HG03159 (cell line): ENCODE measurements at regions not wholly inside any gene's neighbourhood (a gene's known extent, or its start where the extent isn't known, plus 50 kb on each side); places are given as distances from the start of the nearest gene placed in this dataset.

Experiments used
- ATAC-seq: cut with Tn5 transposase; IDR thresholded peaks from one replicate; pipeline ENCODE4 v1.9.1; 2021; ENCODE audit warnings: mild to moderate bottlenecking, moderate library complexity; ENCODE audit not compliant: unreplicated experiment

DNA sequence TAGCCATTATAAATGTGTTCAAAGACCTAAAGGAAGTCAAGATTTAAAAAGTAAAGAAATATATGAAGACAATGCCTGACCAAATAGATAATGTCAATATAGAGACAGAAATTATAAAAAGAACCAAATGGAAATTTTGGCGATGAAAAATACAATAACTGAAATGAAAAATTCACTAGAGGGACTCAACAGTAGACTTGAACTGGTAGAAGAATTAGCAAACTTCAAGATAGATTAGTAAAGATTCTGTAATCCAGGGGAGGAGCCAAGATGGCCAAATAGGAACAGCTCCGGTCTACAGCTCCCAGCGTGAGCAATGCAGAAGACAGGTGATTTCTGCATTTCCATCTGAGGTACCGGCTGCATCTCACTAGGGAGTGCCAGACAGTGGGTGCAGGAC lies 433.2 kb downstream of the HINT1 start:
- no peak for ATAC-seq

DNA sequence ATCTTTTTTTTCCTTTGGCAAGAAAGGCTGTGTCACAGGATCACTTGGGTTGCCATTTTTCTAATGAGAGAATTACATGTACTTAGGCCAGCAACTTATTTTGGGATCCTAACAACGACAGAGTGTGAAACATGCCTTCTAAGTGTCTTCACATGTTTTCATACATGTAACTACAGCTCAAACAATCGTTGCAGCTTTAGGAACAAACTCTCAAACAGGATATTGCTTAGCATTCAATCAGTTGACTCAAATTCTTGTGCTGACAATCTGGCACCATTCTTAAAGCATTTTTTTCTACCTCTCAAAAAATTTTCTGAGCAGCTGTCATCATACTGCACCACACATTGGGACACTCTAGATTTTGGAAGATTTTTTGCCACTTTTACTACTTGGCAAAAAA lies 435.5 kb downstream of the HINT1 start:
- no peak for ATAC-seq

DNA sequence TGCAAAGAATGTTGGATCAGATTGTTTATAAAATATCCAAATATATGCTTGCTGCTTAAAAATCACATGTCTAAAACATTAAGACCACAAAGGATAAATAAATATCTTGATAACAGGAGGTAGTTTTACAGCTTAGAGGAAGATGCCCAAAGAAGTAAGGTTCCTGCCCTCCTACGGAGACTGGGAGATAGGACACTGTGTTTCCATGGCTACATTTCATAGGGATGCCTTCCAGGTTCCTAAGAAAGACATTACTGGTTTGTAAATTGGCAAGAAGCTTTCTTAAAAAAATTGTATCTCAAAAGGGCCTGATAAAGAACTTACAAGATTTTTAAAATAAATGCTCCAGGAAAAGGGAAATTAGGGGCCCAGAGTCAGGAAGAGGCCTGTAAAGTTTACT lies 437.2 kb downstream of the HINT1 start:
- no peak for ATAC-seq

DNA sequence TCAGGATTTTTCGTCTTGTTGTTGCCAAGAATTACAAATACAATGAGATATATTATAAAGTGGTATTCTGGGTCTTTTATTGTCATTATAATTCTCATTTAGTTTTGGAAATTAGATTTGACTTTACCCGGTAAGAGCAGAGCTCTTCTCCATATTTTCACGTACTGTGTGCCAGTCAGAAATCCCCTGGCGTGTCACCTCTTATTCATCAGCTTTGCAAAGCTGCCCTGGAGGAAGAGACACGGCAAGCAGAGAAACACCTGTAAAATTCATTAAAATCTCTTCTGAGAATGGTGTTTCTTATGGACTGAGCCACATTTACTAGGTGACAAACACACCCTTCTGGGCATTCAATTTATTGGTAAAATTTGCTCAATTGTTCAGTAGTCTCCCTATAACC lies 440.4 kb downstream of the HINT1 start:
- ATAC-seq = no peak

DNA sequence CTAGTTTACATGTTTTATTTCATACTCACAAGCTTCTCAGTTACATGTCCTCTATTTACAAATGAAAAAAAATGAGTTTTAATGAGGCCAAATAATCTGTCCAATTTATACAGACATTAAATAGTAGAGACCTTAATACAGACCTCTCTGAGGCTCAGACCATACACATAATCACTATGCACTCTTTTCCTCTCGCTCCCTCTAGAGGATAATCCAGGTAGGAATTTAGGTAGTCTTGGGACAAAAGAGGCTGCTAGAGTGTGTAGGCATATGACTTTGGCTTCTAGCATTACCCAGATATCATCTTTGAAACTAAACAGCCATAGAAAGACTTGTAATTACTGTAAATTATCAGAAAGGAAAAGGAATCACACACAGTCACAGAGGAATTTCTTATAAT lies 444.7 kb downstream of the HINT1 start:
- no peak for ATAC-seq

DNA sequence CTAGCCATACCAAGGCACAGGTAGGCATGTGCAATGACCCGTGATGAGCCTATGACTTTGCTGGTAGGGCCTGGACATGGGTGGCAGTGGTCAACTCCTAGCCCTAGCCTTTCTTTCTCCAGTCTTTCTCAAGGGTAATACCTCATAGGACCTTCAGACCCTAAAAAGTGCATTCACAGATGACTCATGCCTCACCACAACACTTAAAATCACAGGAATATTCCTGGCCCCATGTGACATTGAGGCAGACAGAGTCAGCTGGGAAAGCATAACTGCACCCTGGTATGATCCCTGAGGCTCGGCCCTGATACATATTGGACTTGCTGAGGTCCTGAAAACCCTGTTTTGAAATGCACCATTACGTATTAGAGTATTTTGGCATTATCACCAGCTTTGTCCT lies 449.5 kb downstream of the HINT1 start:
- ATAC-seq = no peak

DNA sequence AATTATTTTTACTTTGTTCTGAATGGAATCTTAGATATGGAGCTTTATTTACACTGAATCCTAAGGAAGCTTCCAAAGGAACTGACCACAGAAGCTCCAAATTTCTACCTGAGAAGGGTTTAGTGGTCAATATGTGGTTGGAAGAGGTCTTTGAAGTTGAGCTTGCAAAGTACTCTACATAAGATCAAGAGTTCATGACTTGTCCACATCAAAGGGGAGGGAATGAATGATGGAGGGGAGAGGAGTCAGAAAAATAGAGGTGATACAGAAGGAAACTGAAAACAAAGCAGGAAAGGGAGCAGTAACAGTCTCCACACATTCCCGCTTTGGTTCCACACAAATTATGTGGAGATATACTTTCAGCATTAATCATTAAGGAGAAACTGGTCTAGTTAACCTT lies 450.9 kb downstream of the HINT1 start:
- ATAC-seq = no peak

DNA sequence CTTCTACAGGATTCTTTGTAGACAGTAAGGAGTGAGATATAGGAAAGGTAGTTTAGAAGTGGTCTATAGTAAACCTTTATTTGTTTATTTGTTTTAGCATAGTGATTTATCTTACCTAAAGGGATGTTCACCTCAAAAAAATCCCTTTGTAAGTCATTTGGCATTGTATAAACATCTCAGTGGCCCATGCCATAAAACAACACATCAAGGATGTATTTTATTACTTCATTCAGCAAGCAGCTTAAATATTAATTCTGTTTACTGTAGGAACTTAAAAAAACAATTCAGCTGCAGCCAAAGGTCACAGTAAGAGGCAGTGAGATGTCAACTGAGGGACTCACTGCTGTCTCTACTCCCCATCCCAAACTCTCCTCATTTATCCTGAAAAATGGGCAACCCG lies 452.7 kb downstream of the HINT1 start:
- ATAC-seq = no peak

DNA sequence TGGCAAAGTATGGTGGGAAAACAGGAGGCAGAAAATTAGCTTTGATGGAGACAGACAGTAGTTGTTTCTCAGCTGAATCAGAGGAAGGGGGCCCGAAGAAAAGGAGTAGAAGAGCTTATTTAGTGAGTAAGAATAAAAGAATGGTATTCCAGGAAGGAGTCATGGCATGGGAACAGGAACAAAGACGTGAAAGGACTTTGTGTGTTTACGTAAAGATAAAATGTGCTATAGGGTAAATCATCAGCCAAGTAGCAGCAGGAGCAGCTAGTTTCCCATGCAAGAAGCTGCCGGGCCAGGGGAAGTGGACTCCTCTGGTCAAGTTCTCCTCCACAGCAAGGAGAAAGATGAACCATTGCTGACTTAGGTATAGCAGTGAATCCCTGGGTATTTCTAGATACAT lies 454.5 kb downstream of the HINT1 start:
- ATAC-seq = no peak

DNA sequence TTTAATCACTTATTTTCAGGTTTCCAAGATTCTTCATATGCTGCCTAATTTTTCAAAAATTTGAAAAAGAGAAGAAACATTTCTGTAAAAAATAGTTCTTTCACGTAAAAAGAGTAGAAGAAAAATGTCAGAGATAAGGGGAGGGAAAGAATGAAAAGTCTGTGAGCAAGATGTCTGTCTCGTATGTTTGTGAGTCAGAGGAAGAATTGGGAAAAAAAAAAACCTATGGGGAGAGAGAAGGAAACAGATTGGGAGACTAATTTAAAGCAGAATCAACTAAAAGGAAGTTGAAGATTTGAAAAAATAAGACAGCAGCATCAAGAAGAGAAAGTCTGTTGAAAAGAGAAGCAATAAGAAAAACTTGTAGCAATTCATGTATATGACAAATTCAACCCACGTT lies 456.3 kb downstream of the HINT1 start:
- no peak for ATAC-seq

DNA sequence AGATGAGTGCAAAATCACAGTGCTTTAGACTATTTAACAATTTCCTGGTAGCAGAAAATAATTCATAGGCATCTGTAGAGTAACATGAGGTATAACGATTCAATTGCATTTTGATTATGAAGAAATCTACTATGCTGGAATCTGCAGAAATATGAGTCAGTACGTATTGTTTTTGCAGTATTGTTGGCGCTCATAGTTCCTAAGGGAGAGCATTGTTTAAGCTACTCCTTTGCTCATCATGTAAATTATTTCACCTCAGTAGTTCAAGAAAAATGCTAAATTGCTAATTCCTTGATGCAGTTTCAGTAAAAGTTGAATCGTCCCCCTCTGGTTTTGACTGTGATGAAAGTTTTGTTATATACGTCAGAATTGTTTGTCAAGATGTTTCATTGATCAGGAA lies 458.4 kb downstream of the HINT1 start:
- no peak for ATAC-seq

DNA sequence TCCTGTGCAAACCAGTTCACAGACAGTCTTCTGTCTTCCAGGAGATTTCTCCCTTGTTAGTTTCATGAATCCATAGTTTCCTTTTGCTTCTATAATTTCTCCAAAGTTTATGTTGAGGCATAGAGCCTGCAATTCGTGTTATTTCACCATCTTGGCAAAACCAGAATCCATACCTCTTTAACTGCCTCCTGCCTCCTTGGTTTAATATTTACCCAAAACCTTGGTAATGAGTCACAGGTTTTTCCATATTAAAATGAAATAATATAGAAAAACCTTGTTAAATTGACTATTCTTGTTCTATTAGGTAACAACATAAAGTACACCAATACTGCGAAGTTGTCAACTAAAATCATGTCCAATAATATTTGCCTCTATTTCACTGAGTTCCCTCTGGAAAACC lies 459.7 kb downstream of the HINT1 start:
- ATAC-seq = no peak

DNA sequence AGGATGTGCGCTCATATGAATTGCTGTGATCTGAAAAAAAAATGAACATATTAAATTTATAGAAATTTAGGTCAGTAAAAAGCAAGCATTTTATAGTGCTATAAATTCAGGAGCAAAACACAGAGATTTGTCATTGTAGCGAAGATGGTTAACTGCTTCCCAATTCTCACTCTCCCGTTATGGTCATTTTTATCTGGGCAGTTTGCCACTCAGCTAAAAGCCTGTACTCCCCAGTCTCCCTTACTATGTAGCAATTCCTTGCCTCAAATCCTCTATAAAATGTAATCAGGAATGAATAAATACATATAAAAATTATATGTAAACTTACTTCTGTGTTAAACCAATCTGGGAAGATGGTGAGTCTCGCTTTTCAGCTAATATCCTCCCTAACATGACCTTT lies 471.5 kb downstream of the HINT1 start:
- ATAC-seq = no peak

DNA sequence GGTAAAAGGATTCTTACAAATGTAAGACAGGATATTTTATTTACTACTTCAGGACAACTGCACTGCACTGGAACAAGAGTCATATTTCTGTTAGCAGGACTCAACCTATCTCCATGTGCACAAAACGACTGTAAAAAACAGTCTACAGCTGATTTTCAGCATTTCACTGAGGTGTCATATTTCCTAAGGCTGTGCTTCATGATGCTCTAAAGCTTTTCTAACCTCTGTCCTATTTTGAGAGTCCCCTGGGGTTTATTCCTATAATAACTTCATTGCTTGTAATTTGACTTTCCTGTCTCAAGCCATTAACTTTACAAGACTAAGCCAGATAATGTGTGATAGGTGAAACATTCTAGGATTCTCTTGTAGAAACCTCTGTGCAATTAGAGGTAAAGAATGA lies 472.3 kb downstream of the HINT1 start:
- ATAC-seq = no peak

DNA sequence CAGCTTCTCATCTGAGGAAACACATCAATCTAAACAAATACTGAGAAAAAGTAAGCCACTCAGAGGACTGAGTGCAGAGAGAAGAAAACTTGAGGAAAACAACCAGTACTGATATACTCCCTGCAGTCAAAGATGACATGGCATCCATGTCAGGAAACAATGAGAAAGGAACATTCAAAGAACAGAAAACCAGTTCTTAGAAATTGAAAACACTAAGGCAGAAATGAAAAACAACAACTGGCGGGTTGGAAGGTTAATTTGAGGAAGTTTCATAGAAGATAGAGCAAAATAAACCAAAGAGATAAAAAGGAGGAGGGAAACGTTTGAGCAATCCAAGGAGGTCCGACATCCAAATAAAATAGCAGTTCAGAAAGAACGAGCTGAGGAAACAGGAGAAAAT lies 475.2 kb downstream of the HINT1 start:
- ATAC-seq = no peak

DNA sequence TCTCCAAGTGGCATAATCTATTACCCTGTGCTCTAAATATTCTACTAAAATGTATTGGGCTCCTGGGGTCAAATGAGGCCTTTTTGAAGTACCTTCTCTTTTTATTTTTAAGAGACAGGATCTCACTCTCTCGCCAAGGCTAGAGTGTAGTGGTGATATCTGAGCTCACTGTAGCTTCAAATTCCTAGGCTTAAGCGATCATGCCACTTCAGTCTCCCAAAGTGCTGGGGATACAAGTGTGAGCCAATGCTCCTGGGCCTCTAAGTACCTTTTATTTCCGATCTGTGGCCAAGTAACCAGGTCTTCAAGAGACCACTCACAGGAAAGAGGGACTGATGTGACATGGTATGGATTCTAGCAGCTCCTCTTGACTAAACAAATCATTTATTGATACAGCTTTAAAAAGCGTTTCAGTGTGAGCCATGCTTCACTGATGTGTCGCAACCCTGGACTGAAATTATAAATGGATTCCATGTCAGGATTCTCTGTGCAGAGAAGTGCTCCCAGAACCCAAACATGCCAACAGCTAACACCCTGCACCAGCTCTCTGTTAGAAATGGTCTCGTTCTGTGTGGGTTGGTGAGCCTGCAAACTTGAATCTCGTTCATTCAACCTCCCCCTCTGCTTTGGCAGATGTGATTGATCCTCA lies 477.8 kb downstream of the HINT1 start:
- ATAC-seq = no peak

DNA sequence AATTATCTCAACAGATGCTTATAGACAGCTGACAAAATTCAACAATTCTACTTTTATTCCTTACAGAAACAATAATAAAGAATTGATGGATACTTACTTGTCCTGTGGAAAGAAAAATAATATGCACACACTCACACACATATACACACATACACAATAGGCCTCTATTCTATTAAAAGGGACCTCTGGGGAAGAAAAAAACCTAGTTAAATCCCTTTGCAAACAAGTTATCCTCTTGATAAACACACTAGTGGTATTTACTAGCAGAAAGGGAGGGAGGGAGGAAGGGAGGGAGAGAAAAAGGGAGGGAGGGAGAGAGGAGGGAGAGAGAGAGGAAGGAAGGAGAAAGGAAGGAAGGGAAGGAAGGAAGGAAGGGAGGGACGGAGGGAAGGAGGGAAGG lies 486.4 kb downstream of the HINT1 start:
- no peak for ATAC-seq

DNA sequence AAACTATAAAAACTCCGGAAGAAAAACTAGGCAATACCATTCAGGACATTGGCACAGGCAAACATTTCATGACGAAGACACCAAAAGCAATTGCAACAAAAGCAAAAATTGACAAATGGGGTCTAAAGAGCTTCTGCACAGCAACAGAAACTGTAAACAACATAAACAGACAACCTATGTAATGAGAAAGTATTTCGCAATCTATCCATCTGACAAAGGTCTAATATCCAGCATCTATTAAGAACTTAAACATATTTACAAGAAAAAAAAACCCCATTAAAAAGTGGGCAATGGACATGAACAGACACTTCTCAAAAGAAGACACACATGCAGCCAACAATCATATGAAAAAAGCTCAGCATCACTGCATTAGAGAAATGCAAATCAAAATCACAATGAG lies 498.6 kb downstream of the HINT1 start:
- ATAC-seq = no peak

DNA sequence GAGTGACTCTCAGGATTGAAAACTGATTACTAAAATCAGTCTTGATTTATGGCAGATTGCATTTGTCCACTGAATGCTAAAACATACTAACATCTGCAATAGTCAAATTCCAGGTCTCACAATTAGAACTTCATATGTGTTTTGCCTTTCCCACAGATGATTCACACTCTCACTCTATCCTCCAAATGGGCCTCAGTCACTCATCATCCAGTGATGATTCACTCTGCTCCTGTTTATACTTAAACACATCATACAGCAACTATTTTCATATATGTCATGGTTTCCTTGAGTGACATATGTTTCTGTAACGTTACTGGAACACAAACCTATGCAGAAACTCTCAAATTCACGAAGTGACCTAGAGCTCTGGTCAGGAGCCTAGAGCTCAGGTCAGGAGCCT lies 512.9 kb downstream of the HINT1 start:
- ATAC-seq = no peak

DNA sequence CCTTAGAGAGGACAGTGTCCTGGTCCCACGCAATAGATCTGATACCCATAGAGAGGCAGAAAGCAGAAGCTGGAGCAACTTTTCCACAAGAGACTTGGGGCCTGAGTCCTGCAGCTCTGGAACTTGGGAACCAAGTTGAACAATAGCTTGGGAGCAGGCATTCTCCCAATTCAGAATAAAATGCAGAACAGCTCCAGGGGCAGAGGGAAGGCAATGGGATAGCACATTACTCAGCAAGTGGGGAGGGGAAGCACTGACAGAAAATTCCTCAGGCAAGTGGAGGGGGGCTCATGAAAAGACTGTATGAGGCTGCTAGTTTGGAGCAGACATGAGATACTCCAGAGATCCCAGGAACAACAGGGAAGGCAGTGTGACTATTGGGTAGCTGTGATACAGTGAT lies 513.6 kb downstream of the HINT1 start:
- ATAC-seq = no peak

DNA sequence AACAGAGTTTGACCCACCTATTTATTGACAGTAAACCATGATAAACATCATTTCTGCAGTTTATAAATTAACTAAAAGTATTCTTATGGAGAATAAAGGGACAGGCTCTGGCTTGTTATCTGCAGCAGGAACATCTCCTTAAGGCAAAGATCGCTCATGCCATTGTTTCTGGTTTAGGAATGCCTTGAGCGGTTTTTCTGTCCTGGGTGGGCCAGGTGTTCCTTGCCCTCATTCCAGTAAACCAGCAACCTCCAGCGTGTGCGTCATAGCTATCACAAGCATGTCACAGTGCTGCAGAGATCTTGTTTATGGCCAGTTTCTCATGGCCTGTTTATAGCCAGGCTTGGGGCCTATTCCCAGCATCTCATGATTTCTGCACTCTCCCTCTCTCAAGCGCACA lies 521.7 kb downstream of the HINT1 start:
- no peak for ATAC-seq

DNA sequence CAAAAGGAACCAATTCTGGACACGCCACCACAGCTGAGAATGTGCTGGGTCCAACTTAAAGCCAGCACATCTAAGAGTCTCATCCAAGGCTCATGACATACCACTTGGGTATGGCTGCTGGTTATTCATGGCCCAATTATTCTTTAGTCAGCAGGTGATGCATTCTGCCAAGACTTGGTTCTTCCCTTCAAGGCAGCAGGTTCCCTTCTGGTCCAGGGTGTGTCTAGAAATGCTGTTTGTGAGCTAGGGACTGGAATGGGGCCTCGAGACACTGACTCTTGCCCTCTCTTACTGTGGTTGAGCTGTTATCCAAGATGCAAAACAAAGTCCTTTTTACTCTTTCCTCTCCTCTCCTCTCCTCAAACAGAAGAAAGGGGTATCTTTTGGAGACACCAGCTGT lies 522.6 kb downstream of the HINT1 start:
- ATAC-seq = no peak

DNA sequence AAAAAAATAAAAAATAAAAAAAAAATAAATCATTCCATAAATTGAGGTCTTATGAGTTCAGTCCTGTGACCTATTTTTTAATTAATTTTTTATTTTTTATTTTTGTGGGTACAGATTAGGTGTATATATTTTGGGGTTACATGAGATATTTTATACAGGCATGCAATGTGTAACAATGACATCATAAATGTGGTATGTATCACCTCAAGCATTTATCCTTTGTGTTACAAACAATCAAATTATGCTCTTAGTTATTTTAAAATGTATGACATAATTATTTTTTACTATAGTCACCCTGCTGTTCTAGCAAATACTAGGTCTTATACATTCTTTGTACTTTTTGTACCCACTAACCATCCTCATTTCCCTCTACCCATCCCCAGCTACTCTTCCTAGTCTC lies 537.9 kb downstream of the HINT1 start:
- no peak for ATAC-seq

DNA sequence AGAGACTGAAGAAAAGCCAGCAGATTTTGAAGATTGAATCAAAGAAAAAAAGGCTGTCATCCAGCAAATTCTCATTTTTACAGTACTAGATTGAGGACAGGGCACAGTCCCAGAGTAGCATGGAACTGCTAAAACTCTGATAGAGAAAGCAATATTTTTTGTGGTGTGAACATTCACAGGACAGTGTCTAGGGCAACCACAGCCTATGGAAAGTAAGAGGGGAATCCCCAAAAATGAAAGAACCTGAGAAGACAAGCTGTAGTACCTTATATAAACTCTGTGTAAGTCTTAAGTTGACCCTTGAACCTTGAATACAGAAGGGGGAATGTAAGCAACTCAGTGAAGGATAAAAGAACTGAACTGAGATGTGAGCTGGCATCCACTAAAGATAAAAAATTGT lies 540.3 kb downstream of the HINT1 start:
- ATAC-seq = peak; percentile 44
